Naive B cell (primary cell): ENCODE measurements at regions not wholly inside any gene's neighbourhood (a gene's known extent, or its start where the extent isn't known, plus 50 kb on each side); places are given as distances from the start of the nearest gene placed in this dataset.
"Not testable (repeated sequence)": the region's sequence is repeated elsewhere in the genome, so short reads cannot be mapped to it uniquely, and the experiment has no call there.

Source experiments
- ATAC-seq, 2 donors: fragments of 150-1000 bp; cut with Tn5 transposase; 2 replicates each; pipeline ENCODE4 v1.10.0; 2021; ENCODE audit warnings: low read depth in 2 of 2, mild to moderate bottlenecking in 2 of 2, moderate library complexity in 2 of 2
- DNase-seq: peaks from one replicate; pipeline ENCODE4 v3.0.0; 2022
- H3K27ac Mint-ChIP-seq, 6 donors: one replicate each; pipeline ENCODE4 v1.8.0; 2020 to 2022; ENCODE audit warnings: mild to moderate bottlenecking in 6 of 6, mixed read lengths in 6 of 6, moderate library complexity in 5 of 6, inconsistent platforms in 2 of 6
- H3K27me3 Mint-ChIP-seq, 3 donors: one replicate each; pipeline ENCODE4 v1.8.0; 2021 to 2022; ENCODE audit warnings: mixed read lengths in 3 of 3, mild to moderate bottlenecking in 1 of 3
- H3K36me3 Mint-ChIP-seq, 2 donors: one replicate each; pipeline ENCODE4 v1.8.0; 2020 to 2022; ENCODE audit warnings: mixed read lengths in 2 of 2, inconsistent platforms in 1 of 2, mild to moderate bottlenecking in 1 of 2
- H3K4me1 Mint-ChIP-seq, 3 donors: one replicate each; pipeline ENCODE4 v1.8.0; 2020 to 2022; ENCODE audit warnings: mixed read lengths in 3 of 3, inconsistent platforms in 1 of 3, mild to moderate bottlenecking in 1 of 3, moderate library complexity in 1 of 3
- H3K4me3 Mint-ChIP-seq, 8 donors: one replicate each; pipeline ENCODE4 v1.8.0; 2020 to 2022; ENCODE audit warnings: mild to moderate bottlenecking in 8 of 8, mixed read lengths in 8 of 8, moderate library complexity in 8 of 8, inconsistent platforms in 2 of 8
- H3K9me3 Mint-ChIP-seq, 7 donors: one replicate each; pipeline ENCODE4 v1.8.0; 2020 to 2022; ENCODE audit warnings: mixed read lengths in 7 of 7, mild to moderate bottlenecking in 5 of 7, inconsistent platforms in 2 of 7, moderate library complexity in 1 of 7

- no peak overlapping the region for H3K4me3 Mint-ChIP-seq
- H3K27me3 Mint-ChIP-seq, result no peaks in the 10 kb centered on the region
- no peaks in the 10 kb centered on the region for H3K36me3 Mint-ChIP-seq
- peak overlapping the region in 1 of 6 donors; percentile 22 for H3K27ac Mint-ChIP-seq
- DNase-seq (no peak), ATAC-seq (no peak)
- H3K4me1 Mint-ChIP-seq, result peaks cover 39 to 50% (median 45%) of the 10 kb centered on the region in 3 donors
- no peaks in the 10 kb centered on the region for H3K9me3 Mint-ChIP-seq
These were observed 64.0 kb upstream of the CEP85L start for GRCh38 chr6:118715376-118715775.

DNA sequence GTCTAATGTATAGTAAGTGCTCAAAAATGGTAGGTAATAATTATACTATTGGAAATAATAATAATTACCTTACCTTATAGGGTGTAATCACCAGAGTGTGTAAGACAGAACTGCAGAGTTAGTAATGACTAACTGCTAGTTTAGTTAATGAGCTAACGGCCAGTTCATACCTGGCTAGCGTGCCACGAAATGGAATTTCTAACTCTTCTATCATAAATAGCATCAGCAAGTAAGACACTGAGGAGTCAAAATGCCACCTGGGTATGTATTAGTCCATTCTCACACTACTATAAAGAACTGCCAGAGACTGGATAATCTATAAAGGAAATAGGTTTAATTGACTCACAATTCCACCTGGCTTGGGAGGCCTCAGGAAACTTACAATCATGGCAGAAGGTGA, 63.4 kb upstream of the CEP85L start:
- Mint-ChIP-seq H3K4me3 (no peak overlapping the region), H3K27ac (no peak overlapping the region), H3K27me3 (no peaks in the 10 kb centered on the region), H3K9me3 (no peaks in the 10 kb centered on the region), H3K36me3 (no peaks in the 10 kb centered on the region), H3K4me1 (peaks cover 39 to 48% (median 43%) of the 10 kb centered on the region in 3 donors)
- ATAC-seq, result no peak
- no peak for DNase-seq

GRCh38 chr6:118712969-118713368, 61.6 kb upstream of the CEP85L start:
- Mint-ChIP-seq H3K36me3 (no peaks in the 10 kb centered on the region), H3K4me1 (peaks cover 36 to 46% (median 37%) of the 10 kb centered on the region in 3 donors), H3K27me3 (no peaks in the 10 kb centered on the region), H3K9me3 (no peaks in the 10 kb centered on the region), H3K4me3 (no peak overlapping the region), H3K27ac (peak overlapping the region in 1 of 6 donors; percentile 15)
- DNase-seq (no peak), ATAC-seq (no peak)

DNA sequence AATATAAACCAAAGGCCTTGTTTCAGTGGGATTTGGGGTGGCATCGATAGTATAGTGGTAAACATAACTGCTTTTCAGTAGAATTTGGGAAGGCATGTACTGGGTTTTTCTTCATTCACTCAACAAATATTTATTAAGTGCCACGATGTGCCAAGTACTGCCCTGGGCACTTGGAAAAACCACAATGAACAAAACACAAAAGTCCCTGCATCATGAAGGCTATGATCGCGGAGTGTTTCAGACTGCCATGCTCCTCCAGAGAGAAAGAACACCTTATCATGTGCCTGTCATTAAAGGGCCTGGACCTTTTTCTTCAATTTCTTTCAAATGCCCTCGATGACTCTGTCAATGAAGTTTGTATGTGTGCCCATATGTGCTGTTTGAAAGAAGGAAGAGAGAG, 59.2 kb upstream of the CEP85L start:
- Mint-ChIP-seq H3K27me3 (no peaks in the 10 kb centered on the region), H3K9me3 (no peaks in the 10 kb centered on the region), H3K36me3 (no peaks in the 10 kb centered on the region), H3K4me3 (peak overlapping the region in 5 of 8 donors; percentile 97 to 100 (median 98)), H3K27ac (peak overlapping the region in 3 of 6 donors; percentile 85 to 95 (median 94)), H3K4me1 (peaks cover 50 to 61% (median 57%) of the 10 kb centered on the region in 3 donors)
- ATAC-seq (no peak), DNase-seq (no peak)

DNA sequence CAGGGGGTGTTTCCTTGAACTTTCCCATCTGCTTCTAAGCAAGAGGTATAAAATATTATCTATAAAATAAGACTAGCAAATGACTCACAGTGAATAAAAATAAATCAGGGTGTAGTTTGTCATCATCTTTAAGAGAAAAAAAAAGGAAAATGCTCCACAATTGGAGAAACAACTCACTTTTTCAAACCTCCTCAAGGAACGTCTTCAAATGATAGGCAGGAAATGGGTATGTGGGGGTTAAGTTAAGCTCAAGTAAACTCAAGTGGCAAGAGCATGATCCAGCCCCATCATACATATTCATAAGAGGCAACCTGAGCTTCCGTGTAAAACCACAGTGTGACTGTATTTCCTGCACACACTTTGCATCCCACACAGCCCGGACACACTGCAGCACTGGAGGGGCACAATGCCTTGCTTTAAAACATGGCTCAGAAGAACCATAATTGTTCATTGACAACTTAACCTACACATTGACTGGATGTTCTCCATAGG, 58.5 kb upstream of the CEP85L start:
- ATAC-seq, result peak; percentile 96 to 97
- no peaks in the 10 kb centered on the region for H3K27me3 Mint-ChIP-seq

GRCh38 chr6:118708744-118709143, 57.4 kb upstream of the CEP85L start:
- no peak for ATAC-seq
- Mint-ChIP-seq H3K4me1 (peaks cover 60 to 77% (median 75%) of the 10 kb centered on the region in 3 donors), H3K27ac (peak overlapping the region; percentile 94 to 99 (median 96)), H3K9me3 (no peaks in the 10 kb centered on the region), H3K27me3 (no peaks in the 10 kb centered on the region), H3K4me3 (peak overlapping the region; percentile 97 to 100 (median 99)), H3K36me3 (no peaks in the 10 kb centered on the region)
- no peak for DNase-seq

More for the DNA sequence above, 58.5 kb upstream of the CEP85L start:
- peak overlapping the region; percentile 13 to 97 (median 94) for H3K27ac Mint-ChIP-seq
- DNase-seq, result peak; percentile 77
- H3K36me3 Mint-ChIP-seq, result no peaks in the 10 kb centered on the region
- H3K4me1 Mint-ChIP-seq, result peaks cover 56 to 68% (median 64%) of the 10 kb centered on the region in 3 donors
- H3K9me3 Mint-ChIP-seq, result no peaks in the 10 kb centered on the region
- peak overlapping the region; percentile 97 to 100 (median 99) for H3K4me3 Mint-ChIP-seq

GRCh38 chr6:118708055-118708454, 56.7 kb upstream of the CEP85L start:
- ATAC-seq, result no peak
- no peak for DNase-seq
- Mint-ChIP-seq H3K4me1 (peaks cover 61 to 80% (median 80%) of the 10 kb centered on the region in 3 donors), H3K9me3 (no peaks in the 10 kb centered on the region), H3K4me3 (peak overlapping the region; percentile 97 to 100 (median 99)), H3K27me3 (no peaks in the 10 kb centered on the region), H3K36me3 (no peaks in the 10 kb centered on the region), H3K27ac (peak overlapping the region in 5 of 6 donors; percentile 54 to 99 (median 91))

DNA sequence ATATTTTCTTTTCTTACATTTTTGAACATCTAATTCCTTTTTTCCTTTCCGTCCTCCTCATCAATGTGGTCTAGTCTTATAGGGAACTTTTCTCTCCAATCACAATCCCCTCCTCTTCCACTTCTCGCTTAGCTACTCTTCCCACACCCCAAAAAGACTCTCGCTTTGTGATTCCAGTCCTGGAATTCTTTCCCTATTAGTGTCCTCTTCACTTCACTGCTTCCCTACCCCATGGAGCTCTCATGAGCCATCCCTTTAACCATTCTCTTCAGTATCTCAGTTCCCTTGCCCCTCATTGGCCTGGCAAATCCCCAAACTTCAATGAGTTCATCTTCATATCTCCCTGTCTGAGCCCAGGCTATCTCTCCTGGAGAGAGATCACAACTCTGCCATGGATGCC, 55.3 kb upstream of the CEP85L start:
- ATAC-seq, result no peak
- peak overlapping the region; percentile 66 to 100 (median 95) for H3K4me3 Mint-ChIP-seq
- peaks cover 59 to 88% (median 76%) of the 10 kb centered on the region in 3 donors for H3K4me1 Mint-ChIP-seq
- no peaks in the 10 kb centered on the region for H3K9me3 Mint-ChIP-seq
- peaks cover under 1 to 1% of the 10 kb centered on the region in 2 donors for H3K36me3 Mint-ChIP-seq
- peak overlapping the region; percentile 91 to 95 (median 94) for H3K27ac Mint-ChIP-seq
- H3K27me3 Mint-ChIP-seq, result no peaks in the 10 kb centered on the region
- no peak for DNase-seq

GRCh38 chr6:118705544-118706491, 54.4 kb upstream of the CEP85L start:
- no peak for ATAC-seq
- H3K36me3 Mint-ChIP-seq, result peaks cover 7 to 10% of the 10 kb centered on the region in 2 donors
- peak overlapping the region; percentile 91 to 97 (median 94) for H3K27ac Mint-ChIP-seq

DNA sequence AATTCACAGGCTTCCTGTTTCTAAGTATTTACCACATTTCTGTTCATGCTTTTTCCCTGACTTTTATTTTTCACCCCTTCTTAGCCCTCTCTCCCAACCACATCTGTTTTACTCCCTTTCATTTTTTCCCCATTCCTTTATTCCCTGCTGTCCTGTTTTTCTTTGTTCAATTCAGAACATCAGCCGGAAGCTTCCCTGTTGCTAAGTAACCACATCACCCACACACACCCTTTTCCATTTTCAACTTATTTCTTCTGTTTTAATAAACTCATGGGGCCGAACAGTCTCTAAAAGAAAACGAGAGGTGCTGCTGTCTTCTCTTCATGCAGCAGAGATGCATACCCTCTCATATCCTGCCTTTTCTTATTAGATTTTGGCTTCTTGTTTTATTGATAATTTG, 53.5 kb upstream of the CEP85L start:
- Mint-ChIP-seq H3K27ac (peak overlapping the region; percentile 57 to 94 (median 90)), H3K9me3 (peaks cover 0 to 3% (median 0%) of the 10 kb centered on the region in 7 donors), H3K4me3 (peak overlapping the region; percentile 21 to 100 (median 86)), H3K27me3 (no peaks in the 10 kb centered on the region), H3K36me3 (peaks cover 15 to 17% of the 10 kb centered on the region in 2 donors), H3K4me1 (peaks cover 64 to 87% (median 77%) of the 10 kb centered on the region in 3 donors)
- ATAC-seq (no peak), DNase-seq (no peak)

More at GRCh38 chr6:118705544-118706491, 54.4 kb upstream of the CEP85L start:
- no peaks in the 10 kb centered on the region for H3K27me3 Mint-ChIP-seq
- H3K9me3 Mint-ChIP-seq, result peaks cover 0 to 3% (median 0%) of the 10 kb centered on the region in 7 donors
- H3K4me1 Mint-ChIP-seq, result peaks cover 63 to 88% (median 77%) of the 10 kb centered on the region in 3 donors
- no peak for DNase-seq
- H3K4me3 Mint-ChIP-seq, result peak overlapping the region; percentile 84 to 100 (median 95)

DNA sequence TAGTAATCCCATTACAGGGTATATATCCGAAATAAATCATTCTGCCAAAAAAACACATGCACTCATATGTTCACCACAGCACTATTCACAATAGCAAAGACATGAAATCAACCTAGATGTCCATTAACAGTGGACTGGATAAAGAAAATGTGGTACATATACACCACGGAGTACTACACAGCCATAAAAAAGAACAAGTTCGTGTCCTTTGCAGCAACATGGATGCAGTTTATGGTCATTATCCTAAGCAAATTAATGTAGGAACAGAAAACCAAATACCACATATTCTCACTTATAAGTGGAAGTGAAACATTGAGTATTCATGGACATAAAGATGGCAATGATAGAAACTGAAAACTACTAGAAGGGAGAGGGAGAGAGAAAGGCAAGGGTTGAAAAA, 49.9 kb upstream of the CEP85L start:
- H3K27ac Mint-ChIP-seq, result peak overlapping the region in 2 of 6 donors; percentile 65 to 92
- ATAC-seq, H3K9me3 Mint-ChIP-seq, H3K27me3 Mint-ChIP-seq, DNase-seq: not testable (repeated sequence)
- H3K4me3 Mint-ChIP-seq, result peak overlapping the region in 2 of 8 donors; percentile 41 to 75
- H3K36me3 Mint-ChIP-seq, result peaks cover 15 to 25% of the 10 kb centered on the region in 2 donors
- peaks cover 49 to 85% (median 59%) of the 10 kb centered on the region in 3 donors for H3K4me1 Mint-ChIP-seq
